Inferior parietal cortex (tissue), 1 donor: ENCODE measurements at regions not wholly inside any gene's neighbourhood (a gene's known extent, or its start where the extent isn't known, plus 50 kb on each side); places are given as distances from the start of the nearest gene placed in this dataset.
A peak's percentile ranks its signal among the peaks of the same experiment; 100 is the strongest.
"Not testable (repeated sequence)": the region's sequence is repeated elsewhere in the genome, so short reads cannot be mapped to it uniquely, and the experiment has no call there.

Experiments
- DNase-seq: peaks from one replicate; pipeline ENCODE4 v3.0.0-alpha.2; 2016; ENCODE audit errors: extremely low spot score

DNA sequence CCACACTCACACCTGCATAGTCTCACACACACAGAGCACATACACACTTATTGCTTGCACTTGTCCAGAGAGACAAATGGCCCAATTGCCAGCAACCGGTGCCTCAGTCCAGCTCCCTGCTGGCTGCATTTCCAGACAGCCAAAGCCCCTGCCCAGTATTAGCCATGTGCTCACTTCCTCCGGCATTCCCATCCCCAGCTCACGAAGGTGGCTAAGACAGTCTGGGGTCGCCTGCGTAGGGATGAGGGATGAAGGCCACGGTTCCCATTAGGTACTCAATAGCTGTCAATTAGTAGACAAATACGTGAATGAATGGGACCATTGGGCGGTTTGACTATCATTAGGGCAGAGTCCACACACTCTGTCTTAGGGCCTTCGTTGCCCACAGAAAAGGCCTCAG lies 146.8 kb upstream of the EGLN3 start:
- DNase-seq, result no peak

GRCh38 chr14:34094384-34094783 lies 143.5 kb upstream of the EGLN3 start:
- no peak for DNase-seq

- DNase-seq, result no peak
These were observed 143.0 kb upstream of the EGLN3 start for GRCh38 chr14:34093883-34094282.

DNA sequence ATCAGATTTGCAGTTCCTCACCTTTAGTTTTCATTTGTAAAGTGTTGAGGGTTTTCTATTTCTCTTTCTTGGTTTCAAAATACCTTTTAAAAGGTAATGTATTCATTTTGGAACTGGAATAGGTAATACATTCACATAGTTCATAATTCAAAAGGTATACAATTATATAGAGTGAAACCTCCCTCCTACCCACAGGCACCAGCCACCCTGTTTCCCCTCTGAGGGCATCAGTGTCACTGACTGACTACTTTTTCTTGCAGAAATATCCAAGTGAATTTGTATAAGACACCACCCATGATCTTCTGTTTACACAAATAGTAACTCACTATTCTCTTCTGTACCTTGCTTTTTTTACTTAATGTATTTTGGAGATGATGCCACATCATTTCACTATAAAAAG lies 139.6 kb upstream of the EGLN3 start:
- no peak for DNase-seq

DNA sequence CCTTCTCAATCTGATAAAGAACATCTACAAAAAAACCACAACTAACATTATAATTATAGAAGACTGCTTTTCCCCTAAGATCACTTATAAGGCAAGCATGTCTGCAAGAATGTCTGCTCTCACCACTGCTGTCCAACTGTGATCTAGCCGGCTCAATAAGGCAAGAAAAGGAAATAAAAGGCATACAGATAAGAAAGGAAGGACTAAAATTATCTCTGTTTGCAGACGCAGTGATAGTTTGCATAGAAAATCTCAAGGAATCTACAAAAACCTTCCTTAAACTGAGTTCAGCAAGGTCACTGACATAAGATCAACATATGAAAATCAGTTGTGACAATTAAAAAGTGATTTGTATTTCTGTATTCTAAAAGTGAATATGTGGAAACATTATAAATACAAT lies 138.0 kb upstream of the EGLN3 start:
- DNase-seq, result no peak

DNA sequence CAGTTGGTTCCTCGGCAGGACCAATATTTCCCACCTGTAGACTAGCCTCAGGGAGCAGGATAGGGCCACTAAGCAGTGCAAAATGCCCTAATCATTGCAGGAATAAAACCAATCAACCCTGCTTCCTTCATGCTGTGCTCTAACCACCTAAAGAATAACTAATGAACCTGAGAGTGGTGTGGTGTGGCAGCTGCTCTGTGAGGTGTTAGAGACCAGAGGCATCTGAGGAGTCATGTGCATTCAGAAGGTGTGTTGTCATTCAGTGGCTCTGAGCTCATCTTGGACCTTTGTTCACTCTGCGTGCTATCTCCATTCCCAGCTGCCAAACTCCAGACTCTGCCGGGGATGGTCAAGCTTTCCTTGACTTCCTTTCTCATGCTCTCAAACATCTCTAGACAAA lies 136.7 kb upstream of the EGLN3 start:
- DNase-seq, result no peak

DNA sequence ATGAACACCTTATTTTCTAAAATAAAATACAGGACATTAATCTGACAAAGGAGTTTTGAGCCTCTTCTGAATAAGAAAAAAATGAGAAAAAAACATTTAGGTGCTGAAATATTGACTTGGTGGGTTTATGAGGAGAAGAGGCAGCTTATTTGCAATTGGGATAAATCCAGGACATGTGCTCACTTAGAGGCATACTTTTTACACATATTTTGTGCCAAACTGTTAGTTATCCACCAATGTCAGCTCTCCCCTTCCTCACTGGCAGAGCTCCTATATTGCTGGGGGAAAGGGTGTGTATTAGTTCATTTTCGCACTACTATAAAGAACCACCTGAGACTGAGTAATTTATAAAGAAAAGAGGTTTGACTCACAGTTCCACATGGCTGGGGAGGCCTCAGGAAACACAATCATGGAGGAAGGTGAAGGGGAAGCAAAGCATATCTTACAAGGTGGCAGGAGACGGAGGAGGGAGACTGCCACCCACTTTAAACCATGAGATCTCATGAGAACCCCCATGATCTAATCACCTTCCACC lies 135.4 kb upstream of the EGLN3 start:
- DNase-seq, result no peak

- no peak for DNase-seq
These were observed 134.8 kb upstream of the EGLN3 start for GRCh38 chr14:34085695-34086094.

GRCh38 chr14:34081576-34082136 lies 130.8 kb upstream of the EGLN3 start:
- no peak for DNase-seq

- DNase-seq, result no peak
These were observed 130.3 kb upstream of the EGLN3 start for GRCh38 chr14:34081101-34081575.

- DNase-seq, result not testable (repeated sequence)
These were observed 128.8 kb upstream of the EGLN3 start for GRCh38 chr14:34079643-34080042.

GRCh38 chr14:34078117-34078743 lies 127.4 kb upstream of the EGLN3 start:
- peak; percentile 29 for DNase-seq

DNA sequence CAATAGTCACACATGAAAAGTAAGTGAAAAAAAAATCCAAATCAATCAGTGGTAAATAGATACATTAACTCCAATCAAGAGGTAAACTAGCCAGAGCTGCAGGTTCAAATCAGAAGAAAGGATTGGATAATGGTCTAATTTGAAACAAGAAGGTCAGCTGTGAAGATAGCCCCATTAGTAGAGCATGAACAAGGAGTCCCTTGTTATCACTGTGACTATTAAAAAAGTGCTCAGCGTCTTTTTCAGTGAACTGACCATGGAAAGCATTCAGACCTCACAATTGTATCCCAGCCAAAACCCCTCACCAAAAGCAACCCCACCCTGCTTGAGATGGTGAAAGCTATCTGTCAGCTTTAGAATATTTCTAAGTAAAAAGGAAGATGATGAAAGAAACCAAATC lies 125.0 kb upstream of the EGLN3 start:
- no peak for DNase-seq

DNA sequence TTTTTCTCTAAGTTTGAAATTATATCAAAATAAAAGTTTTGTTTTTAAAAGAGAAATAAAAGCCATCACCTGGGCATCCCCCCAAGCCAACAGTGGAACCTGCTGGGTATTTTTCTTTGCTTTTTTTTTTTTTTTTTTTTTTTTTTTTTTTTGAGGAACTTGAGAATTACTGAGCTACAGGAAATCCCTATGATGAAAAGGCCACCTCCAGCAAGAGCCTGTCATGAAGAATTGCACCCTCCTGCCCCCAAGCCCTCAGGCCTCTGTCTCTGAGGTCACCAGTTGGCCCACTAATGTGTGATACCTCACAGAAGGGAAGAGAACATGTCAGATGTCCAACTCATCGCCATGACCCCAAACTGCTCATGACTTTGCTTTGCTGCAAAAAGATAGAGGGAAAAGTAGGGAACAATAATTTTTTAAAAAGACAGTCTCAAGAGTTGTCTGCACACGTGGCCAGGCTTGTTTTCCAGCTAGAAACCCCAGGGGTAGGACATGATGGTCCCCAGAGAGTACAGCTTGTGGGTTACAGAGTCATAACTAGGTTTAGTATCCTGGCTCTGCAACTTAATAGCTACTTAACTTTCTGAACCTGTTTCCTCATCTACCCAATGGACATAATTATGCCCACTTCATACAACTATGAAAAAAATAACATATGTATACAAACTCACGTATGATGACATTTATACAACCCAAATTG lies 124.3 kb upstream of the EGLN3 start:
- DNase-seq, result no peak

- DNase-seq, result no peak
These were observed 122.0 kb upstream of the EGLN3 start for GRCh38 chr14:34072921-34073320.

GRCh38 chr14:34072401-34072800 lies 121.5 kb upstream of the EGLN3 start:
- DNase-seq, result no peak

- no peak for DNase-seq
These were observed 120.1 kb upstream of the EGLN3 start for GRCh38 chr14:34070917-34071407.

GRCh38 chr14:34069854-34070582 lies 119.1 kb upstream of the EGLN3 start:
- no peak for DNase-seq

- no peak for DNase-seq
These were observed 116.7 kb upstream of the EGLN3 start for GRCh38 chr14:34067587-34067986.

- DNase-seq, result no peak
These were observed 115.0 kb upstream of the EGLN3 start for GRCh38 chr14:34065690-34066391.

GRCh38 chr14:34065236-34065635 lies 114.4 kb upstream of the EGLN3 start:
- DNase-seq, result no peak
